Skeletal muscle satellite cell (primary cell): ENCODE measurements at regions not wholly inside any gene's neighbourhood (a gene's known extent, or its start where the extent isn't known, plus 50 kb on each side); places are given as distances from the start of the nearest gene placed in this dataset.

ENCODE experiments used
- H3K27me3 ChIP-seq: 2 replicates; pipeline ENCODE4 v1.7.0; 2013; ENCODE audit warnings: low read length; ENCODE audit not compliant: control insufficient read depth, insufficient read depth
- H3K36me3 ChIP-seq: 2 replicates; pipeline ENCODE4 v1.7.0; 2013; ENCODE audit warnings: mild to moderate bottlenecking, control low read depth, low read length; ENCODE audit not compliant: insufficient read depth
- H3K4me1 ChIP-seq: 2 replicates; pipeline ENCODE4 v1.7.0; 2013; ENCODE audit warnings: low read length; ENCODE audit not compliant: control insufficient read depth, insufficient read depth
- H3K4me2 ChIP-seq: 2 replicates; pipeline ENCODE4 v1.7.0; 2013; ENCODE audit warnings: mild to moderate bottlenecking, low read length
- H3K4me3 ChIP-seq: 2 replicates; pipeline ENCODE4 v1.7.0; 2013; ENCODE audit warnings: low read length
- H3K9ac ChIP-seq: 2 replicates; pipeline ENCODE4 v1.7.0; 2013; ENCODE audit warnings: mild to moderate bottlenecking, low read depth, low read length, moderate library complexity
- H3K9me3 ChIP-seq: replicated peaks from 2 replicates; pipeline ENCODE4 v1.7.0; 2013; ENCODE audit warnings: mild to moderate bottlenecking, control low read depth, low read length

DNA sequence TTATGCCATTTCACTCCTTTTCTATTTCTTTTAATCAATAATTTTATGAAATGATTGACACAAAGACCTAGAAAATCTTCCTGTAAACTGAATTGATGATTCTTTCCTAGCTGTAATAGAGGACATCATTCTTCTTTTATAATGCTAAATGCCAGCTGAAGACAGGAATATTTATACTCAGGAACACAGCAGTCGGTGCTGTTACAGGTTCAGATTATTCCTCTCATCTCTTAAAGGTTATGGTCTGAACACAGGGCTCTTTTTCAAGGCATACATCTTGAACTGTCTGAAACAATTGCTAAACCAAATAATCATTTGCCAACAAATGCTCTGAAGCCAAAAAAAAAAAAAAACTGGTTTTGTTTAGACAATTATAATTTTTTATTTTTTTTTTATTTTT lies 305.0 kb upstream of the MMADHC start:
- Histone ChIP-seq H3K9me3 (no peaks in the 10 kb centered on the region), H3K9ac (no peak overlapping the region), H3K27me3 (no peaks in the 10 kb centered on the region), H3K4me3 (no peak overlapping the region), H3K4me2 (no peak overlapping the region), H3K36me3 (no peaks in the 10 kb centered on the region), H3K4me1 (no peaks in the 10 kb centered on the region)

GRCh38 chr2:149885946-149886345 lies 298.4 kb upstream of the MMADHC start:
- no peak overlapping the region for H3K4me3 ChIP-seq
- H3K27me3 ChIP-seq = no peaks in the 10 kb centered on the region
- H3K9ac ChIP-seq = no peak overlapping the region
- no peak overlapping the region for H3K4me2 ChIP-seq
- H3K9me3 ChIP-seq = no peaks in the 10 kb centered on the region
- peaks cover 3% of the 10 kb centered on the region for H3K4me1 ChIP-seq
- no peaks in the 10 kb centered on the region for H3K36me3 ChIP-seq

DNA sequence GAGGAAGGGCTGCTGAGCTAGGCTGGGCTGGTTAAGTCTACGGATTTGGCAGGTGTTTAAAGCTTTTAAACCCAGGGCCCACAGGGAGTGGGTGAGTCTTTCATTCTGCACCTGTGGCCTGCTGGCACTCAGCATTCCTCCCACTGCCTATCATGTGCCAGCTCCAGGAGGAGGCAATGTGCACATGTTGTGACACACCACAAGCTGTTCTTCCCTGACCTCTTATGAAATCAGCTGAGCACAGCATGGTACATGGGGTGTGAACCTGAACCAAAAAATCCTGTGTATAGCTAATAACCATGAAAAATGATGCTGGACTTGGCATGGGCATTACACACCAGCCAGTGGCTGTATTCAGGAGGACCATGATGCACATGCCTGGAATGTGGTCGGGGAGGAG lies 297.9 kb upstream of the MMADHC start:
- Histone ChIP-seq H3K9me3 (no peaks in the 10 kb centered on the region), H3K4me2 (no peak overlapping the region), H3K9ac (no peak overlapping the region), H3K4me3 (no peak overlapping the region), H3K27me3 (no peaks in the 10 kb centered on the region), H3K4me1 (peaks cover 3% of the 10 kb centered on the region), H3K36me3 (no peaks in the 10 kb centered on the region)

DNA sequence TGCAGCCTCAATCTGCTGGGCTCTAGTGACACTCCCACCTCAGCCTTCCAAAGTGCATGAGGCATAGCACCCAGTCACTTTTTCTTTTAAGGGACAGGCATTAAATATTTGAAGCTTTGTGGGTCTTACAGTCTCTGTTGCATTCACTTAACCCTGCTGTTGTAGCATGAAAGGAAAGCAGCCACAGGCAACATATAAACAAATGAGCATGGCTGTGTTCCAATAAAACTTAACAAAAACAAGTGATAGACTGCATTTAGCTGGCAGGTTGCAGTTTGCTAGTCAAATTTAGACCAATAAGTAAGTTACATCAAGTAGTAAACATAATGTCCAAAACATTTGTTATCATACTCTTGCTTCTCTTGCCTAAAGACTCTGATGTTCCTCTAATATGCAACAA lies 297.3 kb upstream of the MMADHC start:
- Histone ChIP-seq H3K4me1 (peaks cover 3% of the 10 kb centered on the region), H3K4me3 (no peak overlapping the region), H3K36me3 (no peaks in the 10 kb centered on the region), H3K9me3 (no peaks in the 10 kb centered on the region), H3K27me3 (no peaks in the 10 kb centered on the region), H3K4me2 (no peak overlapping the region), H3K9ac (no peak overlapping the region)

DNA sequence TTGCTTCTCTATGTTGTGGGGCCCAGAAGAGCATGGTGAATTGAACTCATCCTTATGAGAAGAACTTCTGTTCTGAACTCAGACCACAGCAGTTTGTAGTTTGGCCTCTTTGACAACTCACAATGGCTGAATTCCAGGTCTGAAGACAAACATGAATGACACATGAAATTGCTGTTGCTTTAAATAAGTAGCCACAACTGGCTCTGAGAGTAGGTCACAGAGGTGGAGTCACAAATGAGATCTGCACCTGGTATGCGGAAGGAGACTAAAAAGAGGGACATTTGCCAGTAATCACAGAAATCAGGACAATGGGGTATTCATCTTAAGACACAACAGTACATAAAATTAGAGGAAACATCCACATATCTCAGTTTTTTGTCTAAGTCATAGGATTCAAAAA lies 290.3 kb upstream of the MMADHC start:
- H3K36me3 ChIP-seq = no peaks in the 10 kb centered on the region
- no peak overlapping the region for H3K4me3 ChIP-seq
- H3K4me2 ChIP-seq = no peak overlapping the region
- H3K4me1 ChIP-seq = peaks cover 10% of the 10 kb centered on the region
- H3K27me3 ChIP-seq = no peaks in the 10 kb centered on the region
- H3K9ac ChIP-seq = no peak overlapping the region
- H3K9me3 ChIP-seq = no peaks in the 10 kb centered on the region

GRCh38 chr2:149877074-149877473 lies 289.5 kb upstream of the MMADHC start:
- Histone ChIP-seq H3K9me3 (no peaks in the 10 kb centered on the region), H3K36me3 (no peaks in the 10 kb centered on the region), H3K4me2 (no peak overlapping the region), H3K4me1 (peaks cover 10% of the 10 kb centered on the region), H3K9ac (no peak overlapping the region), H3K4me3 (no peak overlapping the region), H3K27me3 (no peaks in the 10 kb centered on the region)

DNA sequence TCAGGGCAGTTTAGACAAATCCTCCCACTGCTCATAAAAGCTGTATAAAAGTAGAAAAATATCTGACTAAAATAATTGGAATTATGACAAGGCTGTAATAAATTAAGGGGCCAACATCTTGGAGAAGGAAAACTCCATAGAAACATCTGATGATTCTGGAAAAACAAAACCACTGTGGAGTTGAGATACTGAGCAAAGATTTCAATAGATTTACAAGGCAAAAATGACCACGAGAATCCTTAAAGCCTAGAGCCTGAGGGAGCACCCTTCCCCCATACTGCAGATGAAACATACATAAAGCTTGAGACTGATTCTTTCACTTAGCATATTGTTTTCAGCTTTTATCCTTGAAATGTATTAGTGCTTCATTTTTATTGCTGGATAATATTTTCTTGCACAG lies 286.4 kb upstream of the MMADHC start:
- Histone ChIP-seq H3K27me3 (no peaks in the 10 kb centered on the region), H3K4me3 (no peak overlapping the region), H3K4me2 (no peak overlapping the region), H3K36me3 (no peaks in the 10 kb centered on the region), H3K4me1 (peaks cover 10% of the 10 kb centered on the region), H3K9ac (no peak overlapping the region), H3K9me3 (no peaks in the 10 kb centered on the region)

DNA sequence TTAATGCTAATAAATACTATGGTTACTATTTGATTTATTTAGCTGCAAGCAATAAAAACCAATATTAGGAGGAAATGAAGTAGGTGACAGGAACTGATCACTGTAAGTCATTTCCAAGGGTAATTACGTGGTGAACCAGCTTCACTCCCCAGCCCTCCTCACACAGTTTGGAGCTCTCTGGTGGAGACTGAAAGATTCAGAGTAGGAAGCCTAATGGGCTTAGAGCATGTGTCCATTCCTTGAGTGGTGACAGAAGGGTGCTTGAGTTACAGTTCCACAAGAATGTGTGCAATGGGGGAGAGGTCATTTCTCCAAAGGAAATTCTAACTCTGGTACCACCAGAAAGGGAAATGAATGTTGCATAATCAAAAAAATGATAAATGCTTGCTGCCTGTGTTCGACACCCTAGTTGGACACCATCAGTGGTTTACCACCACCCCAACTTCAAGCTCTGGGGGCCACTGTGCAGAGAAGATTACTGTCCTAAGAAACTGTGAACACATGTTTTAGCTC lies 285.1 kb upstream of the MMADHC start:
- peaks cover 3% of the 10 kb centered on the region for H3K4me1 ChIP-seq
- no peaks in the 10 kb centered on the region for H3K36me3 ChIP-seq
- H3K27me3 ChIP-seq = no peaks in the 10 kb centered on the region
- no peak overlapping the region for H3K4me3 ChIP-seq
- H3K4me2 ChIP-seq = no peak overlapping the region
- H3K9ac ChIP-seq = no peak overlapping the region
- no peaks in the 10 kb centered on the region for H3K9me3 ChIP-seq

- Histone ChIP-seq H3K4me3 (no peak overlapping the region), H3K9me3 (no peaks in the 10 kb centered on the region), H3K36me3 (no peaks in the 10 kb centered on the region), H3K4me2 (no peak overlapping the region), H3K9ac (no peak overlapping the region), H3K27me3 (no peaks in the 10 kb centered on the region), H3K4me1 (no peaks in the 10 kb centered on the region)
These were observed 284.5 kb upstream of the MMADHC start for GRCh38 chr2:149872041-149872440.

GRCh38 chr2:149871091-149871885 lies 283.7 kb upstream of the MMADHC start:
- H3K4me2 ChIP-seq = no peak overlapping the region
- H3K9ac ChIP-seq = no peak overlapping the region
- H3K4me1 ChIP-seq = no peaks in the 10 kb centered on the region
- no peak overlapping the region for H3K4me3 ChIP-seq
- H3K27me3 ChIP-seq = no peaks in the 10 kb centered on the region
- no peaks in the 10 kb centered on the region for H3K9me3 ChIP-seq
- H3K36me3 ChIP-seq = no peaks in the 10 kb centered on the region

DNA sequence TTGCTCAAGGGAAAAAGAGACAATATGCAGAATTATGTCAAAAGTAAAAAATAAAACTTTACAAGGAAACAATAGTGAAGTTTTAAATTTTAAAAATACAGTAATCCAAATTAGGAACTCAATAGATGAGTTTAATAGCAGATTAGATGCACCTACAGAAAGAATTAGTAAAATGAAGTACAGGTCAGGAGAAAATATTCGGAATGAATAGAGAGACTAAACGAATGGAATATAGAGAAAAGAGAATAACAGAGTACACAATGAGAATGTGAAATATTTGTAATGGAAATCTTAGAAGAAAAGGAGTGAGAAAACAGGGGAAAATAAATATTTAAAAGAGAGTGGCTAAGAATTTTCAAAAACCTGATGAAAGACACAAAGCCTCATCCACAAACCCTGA lies 275.7 kb upstream of the MMADHC start:
- Histone ChIP-seq H3K4me1 (peaks cover 15% of the 10 kb centered on the region), H3K36me3 (no peaks in the 10 kb centered on the region), H3K9me3 (no peaks in the 10 kb centered on the region), H3K9ac (no peak overlapping the region), H3K4me3 (no peak overlapping the region), H3K4me2 (no peak overlapping the region), H3K27me3 (no peaks in the 10 kb centered on the region)

GRCh38 chr2:149861034-149861433 lies 273.5 kb upstream of the MMADHC start:
- Histone ChIP-seq H3K9ac (no peak overlapping the region), H3K4me1 (peaks cover 18% of the 10 kb centered on the region), H3K27me3 (no peaks in the 10 kb centered on the region), H3K4me2 (no peak overlapping the region), H3K9me3 (no peaks in the 10 kb centered on the region), H3K4me3 (no peak overlapping the region), H3K36me3 (no peaks in the 10 kb centered on the region)
